ENCODE measurements at regions not wholly inside any gene's neighbourhood (a gene's known extent, or its start where the extent isn't known, plus 50 kb on each side); places are given as distances from the start of the nearest gene placed in this dataset.

DNA sequence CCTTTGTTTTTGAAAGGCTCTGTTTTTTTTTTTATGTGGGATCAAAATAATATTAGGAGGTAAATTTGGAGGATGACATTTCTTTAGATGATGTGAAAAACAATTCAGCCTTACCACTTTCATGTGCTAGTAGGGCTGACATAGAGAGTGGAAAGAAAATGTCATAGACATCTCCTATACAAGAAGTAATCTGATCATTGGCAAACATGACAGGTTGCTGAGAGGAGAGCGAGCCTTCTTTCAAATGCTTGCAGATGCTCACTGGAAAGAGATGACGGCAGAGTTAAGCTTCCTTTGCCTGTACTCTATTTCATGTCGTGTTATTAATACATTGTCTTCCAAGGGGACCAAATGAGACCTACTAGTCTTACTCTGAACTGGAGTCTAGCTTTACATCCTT is 160.1 kb upstream of the DAP start:
- H3K36me3 ChIP-seq (ENCODE audit: insufficient read depth, low read length): no peaks in the 10 kb centered on the region
- H3K4me3 ChIP-seq (ENCODE audit: low read length): no peak overlapping the region
- no peak overlapping the region for H3K4me2 ChIP-seq (ENCODE audit: low read length)
- no peaks in the 10 kb centered on the region for H3K4me1 ChIP-seq (ENCODE audit: control insufficient read depth, insufficient read depth, low read length)
- H3K9me3 ChIP-seq (replicated peaks; ENCODE audit: low read length): no peaks in the 10 kb centered on the region
- no peaks in the 10 kb centered on the region for H3K27me3 ChIP-seq (ENCODE audit: control insufficient read depth, insufficient read depth, low read length)
- H3K9ac ChIP-seq (ENCODE audit: low read depth, low read length): no peak overlapping the region

DNA sequence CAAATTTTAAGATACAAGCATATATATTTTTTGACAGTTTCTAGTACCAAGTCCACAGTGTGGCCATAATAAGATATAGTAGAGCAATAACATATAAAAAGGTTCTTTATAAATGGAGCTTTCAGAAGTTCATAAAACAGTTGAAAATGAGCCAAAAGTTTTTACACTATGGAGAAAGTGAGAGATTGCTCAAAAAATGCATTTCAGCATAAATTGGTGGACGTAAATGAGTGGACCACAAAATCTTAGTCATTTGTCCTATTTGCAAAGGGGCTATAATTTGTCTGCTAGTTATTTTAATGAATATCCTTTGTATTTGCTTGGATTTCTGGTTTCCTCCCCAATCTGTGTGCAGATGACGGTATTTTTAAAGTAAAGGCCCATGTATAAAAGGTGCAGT is 159.4 kb upstream of the DAP start:
- H3K9me3 ChIP-seq (replicated peaks; ENCODE audit: low read length): no peaks in the 10 kb centered on the region
- H3K9ac ChIP-seq (ENCODE audit: low read depth, low read length): no peak overlapping the region
- H3K4me1 ChIP-seq (ENCODE audit: control insufficient read depth, insufficient read depth, low read length): no peaks in the 10 kb centered on the region
- no peak overlapping the region for H3K4me2 ChIP-seq (ENCODE audit: low read length)
- H3K27me3 ChIP-seq (ENCODE audit: control insufficient read depth, insufficient read depth, low read length): no peaks in the 10 kb centered on the region
- H3K36me3 ChIP-seq (ENCODE audit: insufficient read depth, low read length): no peaks in the 10 kb centered on the region
- no peak overlapping the region for H3K4me3 ChIP-seq (ENCODE audit: low read length)

DNA sequence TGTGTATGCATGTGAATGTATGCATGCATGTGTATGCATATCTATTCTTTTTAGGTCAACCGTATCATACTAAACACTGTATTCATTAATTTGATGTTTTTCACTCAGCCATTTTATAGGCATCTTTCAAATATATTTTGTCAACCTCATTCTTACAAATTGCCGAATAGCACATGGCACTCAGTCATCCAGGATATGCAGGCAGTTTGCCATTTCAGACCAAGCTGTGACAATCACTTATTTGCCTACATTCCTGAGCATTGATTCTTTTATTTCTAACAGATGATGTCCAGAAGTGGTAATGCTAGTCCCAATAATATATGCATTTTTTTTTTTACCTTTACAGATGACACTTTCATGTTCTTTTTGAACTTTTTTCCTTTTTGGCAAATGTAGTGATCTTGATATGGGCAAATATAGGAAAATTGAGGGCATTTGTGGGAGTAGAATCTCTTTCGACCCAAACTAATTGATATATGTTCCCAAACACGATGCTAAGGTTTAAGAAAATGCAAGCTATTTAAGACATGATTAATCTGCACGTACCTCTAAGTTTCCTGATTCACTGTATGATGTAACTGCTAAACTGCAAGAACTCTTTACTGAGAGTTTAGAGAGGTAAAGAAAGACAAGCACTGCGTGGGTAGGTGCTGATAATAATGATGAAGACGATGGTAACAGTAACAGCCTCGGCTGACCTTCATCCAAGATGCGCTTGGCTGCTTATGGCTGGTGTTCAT is 153.9 kb upstream of the DAP start:
- Histone ChIP-seq H3K36me3 (ENCODE audit: insufficient read depth, low read length) (no peaks in the 10 kb centered on the region), H3K4me3 (ENCODE audit: low read length) (no peak overlapping the region), H3K4me1 (ENCODE audit: control insufficient read depth, insufficient read depth, low read length) (no peaks in the 10 kb centered on the region), H3K9ac (ENCODE audit: low read depth, low read length) (no peak overlapping the region), H3K27me3 (ENCODE audit: control insufficient read depth, insufficient read depth, low read length) (no peaks in the 10 kb centered on the region), H3K4me2 (ENCODE audit: low read length) (no peak overlapping the region), H3K9me3 (replicated peaks; ENCODE audit: low read length) (no peaks in the 10 kb centered on the region)

DNA sequence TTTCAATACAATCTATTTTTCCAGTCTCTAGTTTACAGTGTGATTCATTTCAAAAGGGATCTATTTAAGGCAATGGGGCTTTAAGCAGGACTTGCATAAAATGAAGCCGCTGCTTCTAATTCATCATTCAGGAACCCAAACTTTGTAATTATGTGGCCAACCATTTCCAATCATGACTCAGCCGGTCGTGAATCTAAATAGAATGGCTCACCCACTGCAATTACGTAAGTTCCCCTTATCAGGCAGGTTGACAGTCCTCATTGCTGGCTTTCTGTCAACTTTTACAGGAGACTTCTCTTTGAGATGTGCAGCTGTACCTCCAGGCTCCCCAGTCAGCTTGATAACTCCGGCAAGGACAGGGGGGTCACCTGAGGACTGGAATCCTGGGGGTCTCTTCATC is 152.8 kb upstream of the DAP start:
- Histone ChIP-seq H3K9me3 (replicated peaks; ENCODE audit: low read length) (no peaks in the 10 kb centered on the region), H3K4me1 (ENCODE audit: control insufficient read depth, insufficient read depth, low read length) (no peaks in the 10 kb centered on the region), H3K4me3 (ENCODE audit: low read length) (no peak overlapping the region), H3K27me3 (ENCODE audit: control insufficient read depth, insufficient read depth, low read length) (no peaks in the 10 kb centered on the region), H3K4me2 (ENCODE audit: low read length) (no peak overlapping the region), H3K36me3 (ENCODE audit: insufficient read depth, low read length) (no peaks in the 10 kb centered on the region), H3K9ac (ENCODE audit: low read depth, low read length) (no peak overlapping the region)

DNA sequence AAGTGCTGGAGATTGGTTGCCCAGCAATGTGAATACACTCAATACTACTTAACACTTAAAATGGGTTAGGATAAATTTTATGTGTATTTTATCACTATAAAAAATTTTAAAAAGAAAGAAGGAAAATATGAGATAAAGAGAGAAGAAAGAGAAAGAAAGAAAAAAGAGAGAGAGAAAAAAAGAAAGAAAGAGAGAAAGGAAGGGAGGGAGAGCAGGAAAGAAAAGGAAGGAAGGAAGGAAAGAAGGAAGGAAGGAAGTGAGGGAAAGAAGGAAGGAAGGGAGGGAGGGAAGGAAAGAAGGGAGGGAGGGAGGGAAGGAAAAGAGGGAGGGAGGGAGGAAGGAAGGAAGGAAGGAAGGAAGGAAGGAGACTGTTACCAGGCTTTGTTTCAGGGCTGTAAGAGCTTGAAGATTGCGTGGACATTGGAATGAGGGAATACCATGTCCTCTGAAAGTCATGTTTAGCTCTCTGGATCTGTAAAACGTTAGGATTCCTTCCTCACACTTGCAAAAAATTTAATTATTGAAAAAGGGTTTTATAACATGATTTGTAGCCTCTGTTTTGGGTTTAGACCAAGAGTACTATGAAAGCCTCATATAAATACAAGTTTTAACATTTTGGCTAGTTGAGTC is 152.3 kb upstream of the DAP start:
- Histone ChIP-seq H3K36me3 (ENCODE audit: insufficient read depth, low read length) (no peaks in the 10 kb centered on the region), H3K9ac (ENCODE audit: low read depth, low read length) (no peak overlapping the region), H3K4me2 (ENCODE audit: low read length) (no peak overlapping the region), H3K9me3 (replicated peaks; ENCODE audit: low read length) (no peaks in the 10 kb centered on the region), H3K4me3 (ENCODE audit: low read length) (no peak overlapping the region), H3K4me1 (ENCODE audit: control insufficient read depth, insufficient read depth, low read length) (no peaks in the 10 kb centered on the region), H3K27me3 (ENCODE audit: control insufficient read depth, insufficient read depth, low read length) (no peaks in the 10 kb centered on the region)

GRCh38 chr5:10912435-10912834 is 151.4 kb upstream of the DAP start:
- no peaks in the 10 kb centered on the region for H3K27me3 ChIP-seq (ENCODE audit: control insufficient read depth, insufficient read depth, low read length)

GRCh38 chr5:10910261-10910660 is 149.2 kb upstream of the DAP start:
- H3K27me3 ChIP-seq (ENCODE audit: control insufficient read depth, insufficient read depth, low read length): no peaks in the 10 kb centered on the region
- no peaks in the 10 kb centered on the region for H3K4me1 ChIP-seq (ENCODE audit: control insufficient read depth, insufficient read depth, low read length)
- no peak overlapping the region for H3K4me3 ChIP-seq (ENCODE audit: low read length)
- no peak overlapping the region for H3K4me2 ChIP-seq (ENCODE audit: low read length)
- no peaks in the 10 kb centered on the region for H3K9me3 ChIP-seq (replicated peaks; ENCODE audit: low read length)
- H3K36me3 ChIP-seq (ENCODE audit: insufficient read depth, low read length): no peaks in the 10 kb centered on the region
- no peak overlapping the region for H3K9ac ChIP-seq (ENCODE audit: low read depth, low read length)

More at GRCh38 chr5:10912435-10912834, 151.4 kb upstream of the DAP start:
- H3K9me3 ChIP-seq (replicated peaks; ENCODE audit: low read length): no peaks in the 10 kb centered on the region
- H3K4me1 ChIP-seq (ENCODE audit: control insufficient read depth, insufficient read depth, low read length): no peaks in the 10 kb centered on the region
- H3K9ac ChIP-seq (ENCODE audit: low read depth, low read length): no peak overlapping the region
- H3K4me3 ChIP-seq (ENCODE audit: low read length): no peak overlapping the region
- H3K36me3 ChIP-seq (ENCODE audit: insufficient read depth, low read length): no peaks in the 10 kb centered on the region
- no peak overlapping the region for H3K4me2 ChIP-seq (ENCODE audit: low read length)

DNA sequence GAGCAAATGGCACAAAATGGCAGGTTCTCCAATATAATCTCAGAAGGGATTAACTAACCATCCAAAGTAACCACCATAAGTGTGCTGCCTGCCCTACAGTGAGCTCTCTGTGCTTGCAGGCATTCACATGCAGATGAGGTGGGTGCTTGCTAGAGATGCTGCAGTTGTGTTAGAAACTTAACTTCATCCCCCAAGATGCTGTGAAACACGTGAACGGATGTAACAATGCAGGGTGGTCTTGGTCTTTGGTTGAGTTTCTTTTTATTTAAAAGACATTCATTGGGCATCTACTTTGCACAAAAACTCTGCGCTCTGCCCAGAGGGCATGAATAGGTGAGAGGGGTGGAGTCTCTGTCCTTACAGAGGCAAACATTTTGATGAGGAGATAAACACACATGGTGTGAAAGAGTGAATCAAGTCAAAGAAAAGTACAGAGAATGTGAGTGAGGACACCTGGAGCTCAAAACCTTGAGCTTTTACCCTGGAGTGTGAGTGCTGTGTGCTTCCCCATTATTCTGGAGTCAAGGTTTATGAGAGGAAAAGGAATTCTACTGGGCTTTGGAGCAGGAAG is 143.9 kb upstream of the DAP start:
- H3K4me1 ChIP-seq (ENCODE audit: control insufficient read depth, insufficient read depth, low read length): no peaks in the 10 kb centered on the region
- no peak overlapping the region for H3K4me2 ChIP-seq (ENCODE audit: low read length)
- H3K4me3 ChIP-seq (ENCODE audit: low read length): no peak overlapping the region
- no peaks in the 10 kb centered on the region for H3K27me3 ChIP-seq (ENCODE audit: control insufficient read depth, insufficient read depth, low read length)
- H3K9ac ChIP-seq (ENCODE audit: low read depth, low read length): no peak overlapping the region
- H3K36me3 ChIP-seq (ENCODE audit: insufficient read depth, low read length): no peaks in the 10 kb centered on the region
- no peaks in the 10 kb centered on the region for H3K9me3 ChIP-seq (replicated peaks; ENCODE audit: low read length)

GRCh38 chr5:10903786-10904560 is 142.9 kb upstream of the DAP start:
- H3K4me2 ChIP-seq (ENCODE audit: low read length): no peak overlapping the region
- H3K27me3 ChIP-seq (ENCODE audit: control insufficient read depth, insufficient read depth, low read length): no peaks in the 10 kb centered on the region
- H3K4me1 ChIP-seq (ENCODE audit: control insufficient read depth, insufficient read depth, low read length): no peaks in the 10 kb centered on the region
- H3K36me3 ChIP-seq (ENCODE audit: insufficient read depth, low read length): no peaks in the 10 kb centered on the region
- H3K9me3 ChIP-seq (replicated peaks; ENCODE audit: low read length): no peaks in the 10 kb centered on the region
- H3K9ac ChIP-seq (ENCODE audit: low read depth, low read length): no peak overlapping the region
- no peak overlapping the region for H3K4me3 ChIP-seq (ENCODE audit: low read length)

- Histone ChIP-seq H3K9me3 (replicated peaks; ENCODE audit: low read length) (no peaks in the 10 kb centered on the region), H3K4me3 (ENCODE audit: low read length) (no peak overlapping the region), H3K9ac (ENCODE audit: low read depth, low read length) (no peak overlapping the region), H3K4me2 (ENCODE audit: low read length) (no peak overlapping the region), H3K4me1 (ENCODE audit: control insufficient read depth, insufficient read depth, low read length) (no peaks in the 10 kb centered on the region), H3K27me3 (ENCODE audit: control insufficient read depth, insufficient read depth, low read length) (no peaks in the 10 kb centered on the region), H3K36me3 (ENCODE audit: insufficient read depth, low read length) (no peaks in the 10 kb centered on the region)
Observed at GRCh38 chr5:10902145-10902544, 141.1 kb upstream of the DAP start.

DNA sequence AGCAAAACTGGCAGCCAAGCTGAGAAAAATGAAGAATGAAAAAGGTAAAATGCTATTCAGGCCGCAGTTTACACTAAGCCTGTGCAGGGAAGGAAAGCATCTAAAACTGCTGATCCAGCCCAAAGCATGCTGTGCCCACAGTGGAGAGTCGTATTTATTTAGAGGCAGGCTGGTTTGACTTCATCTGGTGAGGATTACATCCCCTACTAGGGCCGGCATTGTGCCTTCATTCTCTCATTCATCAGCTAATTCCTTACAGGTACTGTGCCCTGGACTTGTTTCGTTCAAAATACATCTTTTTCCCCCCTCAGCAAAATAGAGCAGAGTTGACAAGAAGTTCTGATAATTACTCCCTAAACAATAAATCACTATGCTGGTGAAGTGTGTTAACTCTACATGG is 137.5 kb upstream of the DAP start:
- no peaks in the 10 kb centered on the region for H3K4me1 ChIP-seq (ENCODE audit: control insufficient read depth, insufficient read depth, low read length)
- H3K4me3 ChIP-seq (ENCODE audit: low read length): no peak overlapping the region
- no peak overlapping the region for H3K9ac ChIP-seq (ENCODE audit: low read depth, low read length)
- no peak overlapping the region for H3K4me2 ChIP-seq (ENCODE audit: low read length)
- H3K9me3 ChIP-seq (replicated peaks; ENCODE audit: low read length): no peaks in the 10 kb centered on the region
- no peaks in the 10 kb centered on the region for H3K27me3 ChIP-seq (ENCODE audit: control insufficient read depth, insufficient read depth, low read length)
- H3K36me3 ChIP-seq (ENCODE audit: insufficient read depth, low read length): no peaks in the 10 kb centered on the region

Measured in skeletal muscle satellite cell (primary cell).